Ishikawa (cell line): ENCODE measurements at regions not wholly inside any gene's neighbourhood (a gene's known extent, or its start where the extent isn't known, plus 50 kb on each side); places are given as distances from the start of the nearest gene placed in this dataset.

ENCODE experiments used
- CEBPB ChIP-seq: IDR thresholded peaks from 2 replicates; pipeline ENCODE4 v1.6.1; 2012
- CREB1 ChIP-seq: IDR thresholded peaks from 2 replicates; pipeline ENCODE4 v1.6.1; 2012; ENCODE audit warnings: low read depth
- EGR1 ChIP-seq: IDR thresholded peaks from 2 replicates; pipeline ENCODE4 v1.6.1; 2012
- EP300 ChIP-seq: IDR thresholded peaks from 2 replicates; pipeline ENCODE4 v1.6.1; 2012; ENCODE audit warnings: borderline replicate concordance
- FOXM1 ChIP-seq: IDR thresholded peaks from 2 replicates; pipeline ENCODE4 v1.6.1; 2012; ENCODE audit warnings: low read depth, borderline replicate concordance
- MAX ChIP-seq: IDR thresholded peaks from 2 replicates; pipeline ENCODE4 v1.6.1; 2012
- NFIC ChIP-seq: IDR thresholded peaks from 2 replicates; pipeline ENCODE4 v1.6.1; 2012
- RAD21 ChIP-seq: IDR thresholded peaks from 2 replicates; pipeline ENCODE4 v1.6.1; 2012; ENCODE audit warnings: low read depth
- REST ChIP-seq: IDR thresholded peaks from 2 replicates; pipeline ENCODE4 v1.6.1; 2012; ENCODE audit warnings: low read depth, mild to moderate bottlenecking
- TAF1 ChIP-seq: IDR thresholded peaks from 2 replicates; pipeline ENCODE4 v1.6.1; 2012; ENCODE audit warnings: low read depth, mild to moderate bottlenecking
- TCF12 ChIP-seq: IDR thresholded peaks from 2 replicates; pipeline ENCODE4 v1.6.1; 2012; ENCODE audit warnings: low read depth
- TEAD4 ChIP-seq: IDR thresholded peaks from 2 replicates; pipeline ENCODE4 v1.6.1; 2012
- USF1 ChIP-seq: IDR thresholded peaks from 2 replicates; pipeline ENCODE4 v1.6.1; 2012
- YY1 ChIP-seq: IDR thresholded peaks from 2 replicates; pipeline ENCODE4 v1.6.1; 2012; ENCODE audit warnings: low read depth
- ZBTB7A ChIP-seq: IDR thresholded peaks from 2 replicates; pipeline ENCODE4 v1.6.1; 2012; ENCODE audit warnings: low read depth

GRCh38 chr13:93066187-93066586 is 160.4 kb upstream of the GPC6 start:
- no peak for TF ChIP-seq TEAD4
- TF ChIP-seq RAD21, result no peak
- no peak for TF ChIP-seq EP300
- no peak for TF ChIP-seq YY1
- TF ChIP-seq TAF1, result no peak
- TF ChIP-seq ZBTB7A, result no peak

- TF ChIP-seq TAF1 (no peak), NFIC (no peak), USF1 (no peak), MAX (no peak)
These were observed 147.3 kb upstream of the GPC6 start for GRCh38 chr13:93079294-93079693.

- TF ChIP-seq MAX (no peak), TCF12 (no peak), TEAD4 (no peak), EGR1 (no peak), ZBTB7A (no peak), CREB1 (no peak), FOXM1 (no peak), NFIC (no peak), USF1 (no peak), REST (no peak)
These were observed 146.4 kb upstream of the GPC6 start for GRCh38 chr13:93080166-93080565.

GRCh38 chr13:93080587-93080986 is 146.0 kb upstream of the GPC6 start:
- no peak for TF ChIP-seq FOXM1
- TF ChIP-seq TAF1, result no peak
- no peak for TF ChIP-seq EP300
- TF ChIP-seq CEBPB, result no peak
- no peak for TF ChIP-seq REST
- no peak for TF ChIP-seq CREB1
- no peak for TF ChIP-seq RAD21
- no peak for TF ChIP-seq NFIC

- no peak for TF ChIP-seq NFIC
These were observed 140.3 kb upstream of the GPC6 start for GRCh38 chr13:93086329-93086728.

GRCh38 chr13:93098972-93099371 is 127.6 kb upstream of the GPC6 start:
- TF ChIP-seq FOXM1 (no peak), RAD21 (no peak), TCF12 (no peak), USF1 (no peak), CREB1 (no peak), MAX (no peak), CEBPB (no peak), YY1 (no peak), NFIC (no peak), TEAD4 (no peak), TAF1 (no peak), EP300 (no peak), ZBTB7A (no peak), EGR1 (no peak), REST (no peak)
